Muscle layer of duodenum (tissue), 2 donors: ENCODE measurements at regions not wholly inside any gene's neighbourhood (a gene's known extent, or its start where the extent isn't known, plus 50 kb on each side); places are given as distances from the start of the nearest gene placed in this dataset.
A peak's percentile ranks its signal among the peaks of the same experiment; 100 is the strongest.

Experiments used
- H3K27ac ChIP-seq: one replicate; pipeline ENCODE4 v1.7.0; 2013; ENCODE audit warnings: mild to moderate bottlenecking, low read length
- H3K27me3 ChIP-seq: one replicate; pipeline ENCODE4 v1.7.0; 2013; ENCODE audit warnings: low read depth, mild to moderate bottlenecking, control low read depth, low read length
- H3K36me3 ChIP-seq, 2 donors: one replicate each; pipeline ENCODE4 v1.7.0; 2013; ENCODE audit warnings: low read length in 2 of 2, control low read depth in 1 of 2, mild to moderate bottlenecking in 1 of 2; ENCODE audit not compliant: insufficient read depth in 2 of 2, control insufficient read depth in 1 of 2
- H3K4me1 ChIP-seq, 2 donors: one replicate each; pipeline ENCODE4 v1.7.0; 2013; ENCODE audit warnings: low read length in 2 of 2, mild to moderate bottlenecking in 2 of 2, control low read depth in 1 of 2, moderate library complexity in 1 of 2; ENCODE audit not compliant: insufficient read depth in 2 of 2, control insufficient read depth in 1 of 2
- H3K4me3 ChIP-seq, 2 donors: one replicate each; pipeline ENCODE4 v1.7.0; 2013; ENCODE audit warnings: low read length in 2 of 2, low read depth in 1 of 2, mild to moderate bottlenecking in 1 of 2
- H3K9me3 ChIP-seq, 2 donors: one replicate each; pipeline ENCODE4 v1.7.0; 2013; ENCODE audit warnings: low read length in 2 of 2, control low read depth in 1 of 2, mild to moderate bottlenecking in 1 of 2; ENCODE audit not compliant: control insufficient read depth in 1 of 2
- donor health status: healthy.

GRCh38 chr14:55807881-55808379 is 227.9 kb downstream of the KTN1 start:
- Histone ChIP-seq H3K27ac (peak overlapping the region; percentile 77), H3K27me3 (no peaks in the 10 kb centered on the region), H3K4me3 (no peak overlapping the region), H3K36me3 (no peaks in the 10 kb centered on the region), H3K9me3 (no peaks in the 10 kb centered on the region), H3K4me1 (no peaks in the 10 kb centered on the region)

DNA sequence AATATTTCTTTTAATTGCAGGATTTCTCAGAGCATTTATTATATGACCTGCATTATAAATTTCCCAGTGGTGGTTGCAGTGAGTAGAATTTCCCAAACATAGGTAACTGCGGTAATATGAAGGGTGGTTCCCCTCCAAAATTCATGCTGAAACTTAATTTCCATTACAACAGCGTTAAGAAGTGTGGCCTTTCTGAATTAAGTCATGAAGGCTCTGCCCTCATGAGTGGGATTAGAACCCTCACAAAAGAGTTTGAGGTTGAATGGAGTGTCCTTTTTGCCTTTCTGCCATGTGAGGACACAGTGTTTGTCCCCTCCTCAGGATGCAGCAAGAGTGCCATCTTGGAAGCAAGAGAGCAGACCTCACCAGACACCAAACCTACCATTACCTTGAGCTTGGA is 233.6 kb downstream of the KTN1 start:
- no peaks in the 10 kb centered on the region for H3K27me3 ChIP-seq
- no peaks in the 10 kb centered on the region for H3K36me3 ChIP-seq
- no peak overlapping the region for H3K4me3 ChIP-seq
- no peaks in the 10 kb centered on the region for H3K4me1 ChIP-seq
- H3K27ac ChIP-seq: no peak overlapping the region
- H3K9me3 ChIP-seq: peaks cover 0 to 4% of the 10 kb centered on the region in 2 donors

DNA sequence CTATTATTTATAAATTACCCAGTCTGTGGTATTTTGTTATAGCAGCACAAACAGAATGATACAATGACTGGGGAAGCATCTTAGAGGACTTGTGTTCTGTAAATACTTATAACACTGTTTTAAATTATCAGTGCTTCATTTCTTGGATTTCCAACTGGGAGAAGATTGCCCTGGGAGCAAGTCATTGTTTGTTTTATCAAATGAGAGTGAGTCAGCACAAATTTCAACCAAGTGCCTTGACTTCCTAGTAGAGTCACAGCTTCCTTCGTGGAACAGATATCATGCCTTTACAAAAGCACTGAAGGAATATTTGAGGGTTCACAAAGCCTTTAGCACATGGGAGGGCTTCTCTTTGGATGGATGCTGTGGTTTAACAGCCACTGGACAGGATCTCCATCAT is 234.1 kb downstream of the KTN1 start:
- no peaks in the 10 kb centered on the region for H3K27me3 ChIP-seq
- H3K9me3 ChIP-seq: peaks cover 0 to 4% of the 10 kb centered on the region in 2 donors
- no peak overlapping the region for H3K27ac ChIP-seq
- no peak overlapping the region for H3K4me3 ChIP-seq
- H3K4me1 ChIP-seq: no peaks in the 10 kb centered on the region
- no peaks in the 10 kb centered on the region for H3K36me3 ChIP-seq

- H3K36me3 ChIP-seq: no peaks in the 10 kb centered on the region
- no peaks in the 10 kb centered on the region for H3K27me3 ChIP-seq
- no peaks in the 10 kb centered on the region for H3K4me1 ChIP-seq
- H3K27ac ChIP-seq: no peak overlapping the region
- H3K9me3 ChIP-seq: peaks cover 0 to 4% of the 10 kb centered on the region in 2 donors
- H3K4me3 ChIP-seq: no peak overlapping the region
Observed at GRCh38 chr14:55814873-55815272, 234.9 kb downstream of the KTN1 start.

DNA sequence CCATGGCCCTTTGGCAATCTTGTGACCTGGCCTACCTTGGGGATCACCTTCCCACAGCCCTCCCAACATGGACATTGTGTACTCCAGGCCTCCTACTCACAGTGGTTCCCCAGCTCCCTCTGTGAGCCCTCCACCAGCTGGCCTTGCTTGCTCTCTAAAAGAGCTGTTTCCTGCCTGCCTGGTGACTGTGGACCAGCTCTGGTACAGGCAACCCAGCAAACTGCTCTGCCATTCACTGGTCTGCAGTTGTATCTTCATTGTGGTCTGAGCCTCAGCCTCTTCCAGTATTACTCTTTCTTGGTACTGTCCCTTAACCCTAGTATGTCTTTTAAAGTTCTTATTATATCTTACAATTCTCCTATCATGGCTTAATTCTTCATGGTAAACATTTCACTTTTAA is 236.2 kb downstream of the KTN1 start:
- peaks cover 0 to 4% of the 10 kb centered on the region in 2 donors for H3K9me3 ChIP-seq

DNA sequence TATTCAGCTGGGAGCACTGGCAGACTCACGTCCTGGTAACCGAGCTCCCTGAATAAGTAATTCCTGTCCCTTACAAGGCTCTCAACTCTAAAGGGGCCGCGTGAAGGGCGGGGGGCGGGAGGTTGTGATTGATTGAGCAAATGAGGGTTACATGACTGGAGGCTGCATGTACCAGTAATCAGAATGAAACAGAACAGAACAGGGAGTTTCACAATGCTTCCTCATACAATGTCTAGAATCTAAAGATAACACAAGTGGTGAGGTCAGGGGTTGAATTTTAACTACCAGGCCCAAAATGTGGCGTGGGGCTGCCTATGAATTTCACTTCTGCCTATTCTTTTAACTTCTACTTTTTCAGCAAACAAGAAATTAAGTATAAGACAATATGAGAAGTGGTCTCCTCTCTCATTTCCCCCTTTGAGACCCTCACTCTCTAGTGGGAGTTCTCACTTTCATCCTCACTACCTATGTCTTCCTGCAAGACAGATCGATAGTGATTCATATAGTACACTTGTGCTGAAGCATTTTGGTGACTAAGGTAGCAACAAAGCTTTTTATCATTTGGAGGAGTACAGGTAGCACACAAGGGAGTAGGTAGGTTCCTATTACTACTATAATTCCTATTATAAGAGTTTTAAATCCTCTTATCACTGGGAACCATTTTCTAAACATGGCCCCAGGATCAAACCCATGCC is 239.8 kb downstream of the KTN1 start:
- H3K9me3 ChIP-seq: peaks cover 5 to 8% of the 10 kb centered on the region in 2 donors
- H3K27me3 ChIP-seq: no peaks in the 10 kb centered on the region
- no peaks in the 10 kb centered on the region for H3K36me3 ChIP-seq
- no peaks in the 10 kb centered on the region for H3K4me1 ChIP-seq
- no peak overlapping the region for H3K27ac ChIP-seq
- no peak overlapping the region for H3K4me3 ChIP-seq

More for the DNA sequence above, 236.2 kb downstream of the KTN1 start:
- no peak overlapping the region for H3K4me3 ChIP-seq
- H3K27me3 ChIP-seq: no peaks in the 10 kb centered on the region
- H3K4me1 ChIP-seq: no peaks in the 10 kb centered on the region
- no peaks in the 10 kb centered on the region for H3K36me3 ChIP-seq
- no peak overlapping the region for H3K27ac ChIP-seq

- no peaks in the 10 kb centered on the region for H3K36me3 ChIP-seq
- no peak overlapping the region for H3K27ac ChIP-seq
- no peaks in the 10 kb centered on the region for H3K27me3 ChIP-seq
- no peak overlapping the region for H3K4me3 ChIP-seq
- H3K9me3 ChIP-seq: peaks cover 5 to 8% of the 10 kb centered on the region in 2 donors
- H3K4me1 ChIP-seq: no peaks in the 10 kb centered on the region
Observed at GRCh38 chr14:55822906-55823305, 242.9 kb downstream of the KTN1 start.

DNA sequence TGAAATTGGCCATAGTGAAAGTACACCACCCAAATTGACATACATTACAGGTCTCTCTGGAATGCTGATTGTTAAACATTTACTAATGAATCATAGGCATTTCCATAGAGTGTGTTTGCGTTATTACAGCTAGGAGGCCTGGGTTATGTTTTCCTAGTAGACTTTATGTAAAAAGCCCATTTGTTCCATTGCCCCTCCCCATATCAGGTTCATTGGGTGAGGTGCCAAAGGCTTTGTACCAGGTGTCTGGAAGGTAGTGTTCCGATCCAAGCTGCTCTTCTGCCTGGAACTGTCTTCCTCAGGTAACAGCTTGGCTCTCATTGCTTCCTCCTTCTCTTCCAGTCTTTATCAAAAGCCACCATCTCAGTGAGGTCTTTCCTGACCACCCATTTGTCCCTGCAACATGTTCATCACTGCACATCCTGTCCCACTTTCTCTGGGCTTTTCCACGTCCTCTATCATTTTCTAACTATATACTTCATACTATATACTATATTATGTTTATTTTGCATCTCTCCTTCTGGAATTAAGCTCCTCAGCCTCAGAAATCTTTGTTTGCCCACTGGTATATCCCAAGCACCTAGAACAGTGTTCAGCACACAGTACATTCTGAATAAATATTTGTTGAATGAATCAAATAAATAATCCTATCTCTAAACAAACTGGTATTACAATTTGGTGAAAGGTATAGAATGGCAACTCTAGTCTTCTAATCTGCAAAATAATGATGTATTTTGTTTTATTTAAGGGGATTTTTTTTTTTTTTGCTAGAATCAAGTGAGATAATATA is 252.3 kb downstream of the KTN1 start:
- no peaks in the 10 kb centered on the region for H3K4me1 ChIP-seq
- no peak overlapping the region for H3K27ac ChIP-seq
- no peak overlapping the region for H3K4me3 ChIP-seq
- no peaks in the 10 kb centered on the region for H3K27me3 ChIP-seq
- no peaks in the 10 kb centered on the region for H3K9me3 ChIP-seq
- H3K36me3 ChIP-seq: no peaks in the 10 kb centered on the region

DNA sequence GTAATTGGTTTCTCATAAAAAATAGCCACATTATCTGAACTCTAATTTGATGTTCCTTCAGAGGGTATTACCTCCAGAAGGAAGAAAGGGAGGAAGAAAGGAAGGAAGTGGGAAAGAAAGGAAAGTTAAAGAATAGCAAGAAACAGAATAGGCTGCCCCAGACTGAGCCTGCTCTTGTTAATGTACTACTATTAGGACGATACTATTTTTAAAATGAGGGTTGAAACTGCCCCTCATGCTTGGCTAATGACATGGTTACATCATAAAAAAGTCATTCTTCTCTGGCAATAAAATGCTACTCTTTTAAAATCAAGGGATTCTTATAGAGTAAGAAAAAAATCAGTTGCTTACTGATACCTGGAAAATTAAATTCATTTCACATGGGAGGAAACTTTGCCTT is 253.0 kb downstream of the KTN1 start:
- Histone ChIP-seq H3K27ac (no peak overlapping the region), H3K27me3 (no peaks in the 10 kb centered on the region), H3K9me3 (no peaks in the 10 kb centered on the region), H3K4me1 (no peaks in the 10 kb centered on the region), H3K36me3 (no peaks in the 10 kb centered on the region), H3K4me3 (no peak overlapping the region)

DNA sequence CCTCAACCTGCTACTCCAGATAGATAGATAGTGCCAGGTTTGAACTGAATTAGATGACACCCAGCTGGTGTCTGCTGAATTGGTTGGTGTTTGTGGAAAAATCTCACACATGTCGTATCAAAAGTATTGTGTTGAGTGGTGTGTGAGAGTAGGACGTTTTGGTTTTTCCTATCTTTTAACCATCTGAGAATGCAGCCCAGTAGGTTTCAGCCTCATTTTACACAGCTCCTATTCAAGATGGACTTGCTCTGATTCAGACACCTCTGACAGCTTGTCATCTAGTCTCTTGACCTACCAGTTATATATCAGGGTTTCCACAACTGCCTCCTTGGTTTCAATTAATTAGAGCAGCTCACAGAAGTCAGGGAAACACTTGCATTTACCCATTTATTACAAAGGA is 254.4 kb downstream of the KTN1 start:
- Histone ChIP-seq H3K27ac (no peak overlapping the region), H3K27me3 (no peaks in the 10 kb centered on the region), H3K9me3 (no peaks in the 10 kb centered on the region), H3K4me3 (no peak overlapping the region), H3K36me3 (no peaks in the 10 kb centered on the region), H3K4me1 (no peaks in the 10 kb centered on the region)

DNA sequence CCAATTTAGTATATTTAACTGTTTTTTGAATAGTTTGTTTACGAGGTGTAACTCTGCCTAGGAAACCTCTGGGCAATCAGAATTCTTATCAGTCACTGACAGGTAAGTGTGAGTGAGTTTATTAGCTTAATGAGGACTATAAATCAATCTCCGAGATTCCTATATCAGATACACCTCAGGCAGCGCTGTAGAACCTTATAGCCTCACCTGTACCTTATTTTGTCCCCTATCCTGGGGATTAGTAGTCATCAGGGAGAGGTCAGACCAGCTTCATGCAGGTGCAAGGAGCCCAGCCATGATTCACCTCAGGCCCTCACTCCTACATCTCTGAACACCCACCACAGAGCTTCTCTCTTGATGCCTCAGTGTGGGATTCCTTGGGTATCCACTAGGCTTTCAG is 256.0 kb downstream of the KTN1 start:
- Histone ChIP-seq H3K27ac (no peak overlapping the region), H3K4me3 (no peak overlapping the region), H3K27me3 (no peaks in the 10 kb centered on the region), H3K36me3 (no peaks in the 10 kb centered on the region), H3K4me1 (no peaks in the 10 kb centered on the region), H3K9me3 (no peaks in the 10 kb centered on the region)
